ENCODE measurements at regions not wholly inside any gene's neighbourhood (a gene's known extent, or its start where the extent isn't known, plus 50 kb on each side); places are given as distances from the start of the nearest gene placed in this dataset.

GRCh38 chr14:38880643-38881524 lies 222.2 kb downstream of the SEC23A start:
- ChIA-PET POLR2A (no interaction called here), CTCF (interaction anchor here (1.0 to 1.8 kb wide), 2 partner anchors 12 to 13 kb away, joined by 3 to 4 read pairs; no protein-coding TSS in a partner anchor)
- Mint-ChIP-seq H3K4me1 (no peaks in the 10 kb centered on the region), H3K9me3 (no peaks in the 10 kb centered on the region), H3K27ac (no peak overlapping the region), H3K4me3 (no peak overlapping the region), H3K36me3 (no peaks in the 10 kb centered on the region), H3K27me3 (ENCODE audit: low read depth) (peaks cover 3% of the 10 kb centered on the region; the same call in 1 of the 2 replicates)
- ATAC-seq (no peak), DNase-seq (ENCODE audit: low spot score) (no peak)
- TF ChIP-seq ZSCAN18 (CRISPR knock-in tag; IDR thresholded peaks at IDR 0.05) (no peak), GABPB1 (CRISPR knock-in tag; IDR thresholded peaks at IDR 0.05) (peak; percentile 38; the same call in 1 of the 2 replicates), FOXP4 (CRISPR knock-in tag; IDR thresholded peaks at IDR 0.05) (no peak), MAX (CRISPR knock-in tag; IDR thresholded peaks at IDR 0.05) (no peak), ZNF671 (CRISPR knock-in tag; IDR thresholded peaks at IDR 0.05) (no peak), GRHL2 (CRISPR knock-in tag; IDR thresholded peaks at IDR 0.05; ENCODE audit: insufficient replicate concordance, severe bottlenecking) (no peak)

GRCh38 chr14:38877744-38878388 lies 225.2 kb downstream of the SEC23A start:
- Mint-ChIP-seq H3K9me3 (no peaks in the 10 kb centered on the region), H3K36me3 (no peaks in the 10 kb centered on the region), H3K4me1 (no peaks in the 10 kb centered on the region), H3K4me3 (no peak overlapping the region), H3K27ac (no peak overlapping the region), H3K27me3 (ENCODE audit: low read depth) (peaks cover 3% of the 10 kb centered on the region; the same call in 1 of the 2 replicates)
- ATAC-seq (no peak), DNase-seq (ENCODE audit: low spot score) (no peak)
- ChIA-PET CTCF (interaction anchor here (2.3 kb wide), 1 partner anchor 10 kb away, joined by 9 read pairs; no protein-coding TSS in a partner anchor), POLR2A (interaction anchor here (0.6 kb wide), 1 partner anchor 76 kb away, joined by 4 read pairs; no protein-coding TSS in a partner anchor)
- TF ChIP-seq ERG (CRISPR knock-in tag; IDR thresholded peaks at IDR 0.05) = no peak
- TF ChIP-seq USF1 (CRISPR knock-in tag; IDR thresholded peaks at IDR 0.05) = no peak
- no peak for TF ChIP-seq FOXP4 (CRISPR knock-in tag; IDR thresholded peaks at IDR 0.05)
- no peak for TF ChIP-seq SMAD4 (CRISPR knock-in tag; IDR thresholded peaks at IDR 0.05)
- no peak for TF ChIP-seq CBFB (CRISPR knock-in tag; IDR thresholded peaks at IDR 0.05; ENCODE audit: low read depth)
- no peak for TF ChIP-seq MYBL2 (CRISPR knock-in tag; IDR thresholded peaks at IDR 0.05)
- no peak for TF ChIP-seq ZNF423 (CRISPR knock-in tag; IDR thresholded peaks at IDR 0.05)
- no peak for TF ChIP-seq RELA (CRISPR knock-in tag; IDR thresholded peaks at IDR 0.05; ENCODE audit: borderline replicate concordance)
- TF ChIP-seq ZNF317 (CRISPR knock-in tag; IDR thresholded peaks at IDR 0.05; ENCODE audit: borderline replicate concordance, low read depth) = no peak
- TF ChIP-seq PRRX2 (CRISPR knock-in tag; IDR thresholded peaks at IDR 0.05) = no peak
- TF ChIP-seq PRDM15 (CRISPR knock-in tag; IDR thresholded peaks at IDR 0.05) = no peak
- no peak for TF ChIP-seq FOXK1 (CRISPR knock-in tag; IDR thresholded peaks at IDR 0.05)
- TF ChIP-seq TP53 (CRISPR knock-in tag; IDR thresholded peaks at IDR 0.05) = no peak

Measured in WTC11 (cell line).